HL-60/S4 treated with phorbol 12-myristate 13-acetate at 8.2 ng/mL for 4 days and 3 days (cell line): ENCODE measurements at regions not wholly inside any gene's neighbourhood (a gene's known extent, or its start where the extent isn't known, plus 50 kb on each side); places are given as distances from the start of the nearest gene placed in this dataset.

Experiments
- in situ Hi-C: fragments of 300-500 bp; cut with MboI; formaldehyde crosslinking; loops from 2 replicates; pipeline ENCODE4 v1.15.0; 2022; ENCODE audit warnings: low sequenced_read_pairs

DNA sequence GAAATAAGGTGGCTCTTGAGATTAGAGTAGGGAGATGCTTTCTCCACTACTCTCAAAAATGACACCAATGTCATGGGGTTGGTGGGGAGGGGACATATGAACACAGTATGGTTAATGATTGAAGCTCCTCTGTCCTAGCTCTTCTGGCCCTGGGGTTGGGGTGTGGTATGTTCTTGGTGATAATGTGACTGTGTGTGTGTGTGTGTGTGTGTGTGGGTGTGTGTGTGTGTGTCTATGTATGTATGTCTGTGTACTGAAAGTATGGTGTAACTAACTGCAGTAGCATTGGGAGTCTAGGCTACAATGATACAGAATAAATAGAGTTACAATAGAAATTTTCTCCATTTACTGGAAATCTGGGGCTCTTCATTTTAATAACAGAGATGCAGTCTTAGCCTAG lies 121.0 kb upstream of the CD180 start:
- in situ Hi-C loops: no loop called here

DNA sequence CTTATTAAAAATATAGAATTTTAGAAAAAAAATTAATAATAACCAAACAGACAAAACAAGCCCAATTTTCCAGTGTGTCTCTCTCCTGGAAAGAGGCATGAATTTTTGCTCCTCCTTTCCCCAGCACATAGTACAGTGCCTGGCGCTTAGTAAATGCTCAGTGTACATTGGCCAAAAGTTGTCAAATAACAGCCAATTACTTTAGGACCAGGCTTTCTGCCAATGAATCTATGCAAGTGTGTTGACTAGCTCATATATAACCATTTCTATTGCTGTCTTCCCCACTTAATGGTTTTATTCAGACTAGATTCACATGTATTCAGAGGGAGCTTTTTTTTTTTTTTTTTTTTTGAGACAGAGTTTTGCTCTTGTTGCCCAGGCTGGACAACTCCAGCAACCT lies 120.1 kb upstream of the CD180 start:
- in situ Hi-C loops: no loop called here

DNA sequence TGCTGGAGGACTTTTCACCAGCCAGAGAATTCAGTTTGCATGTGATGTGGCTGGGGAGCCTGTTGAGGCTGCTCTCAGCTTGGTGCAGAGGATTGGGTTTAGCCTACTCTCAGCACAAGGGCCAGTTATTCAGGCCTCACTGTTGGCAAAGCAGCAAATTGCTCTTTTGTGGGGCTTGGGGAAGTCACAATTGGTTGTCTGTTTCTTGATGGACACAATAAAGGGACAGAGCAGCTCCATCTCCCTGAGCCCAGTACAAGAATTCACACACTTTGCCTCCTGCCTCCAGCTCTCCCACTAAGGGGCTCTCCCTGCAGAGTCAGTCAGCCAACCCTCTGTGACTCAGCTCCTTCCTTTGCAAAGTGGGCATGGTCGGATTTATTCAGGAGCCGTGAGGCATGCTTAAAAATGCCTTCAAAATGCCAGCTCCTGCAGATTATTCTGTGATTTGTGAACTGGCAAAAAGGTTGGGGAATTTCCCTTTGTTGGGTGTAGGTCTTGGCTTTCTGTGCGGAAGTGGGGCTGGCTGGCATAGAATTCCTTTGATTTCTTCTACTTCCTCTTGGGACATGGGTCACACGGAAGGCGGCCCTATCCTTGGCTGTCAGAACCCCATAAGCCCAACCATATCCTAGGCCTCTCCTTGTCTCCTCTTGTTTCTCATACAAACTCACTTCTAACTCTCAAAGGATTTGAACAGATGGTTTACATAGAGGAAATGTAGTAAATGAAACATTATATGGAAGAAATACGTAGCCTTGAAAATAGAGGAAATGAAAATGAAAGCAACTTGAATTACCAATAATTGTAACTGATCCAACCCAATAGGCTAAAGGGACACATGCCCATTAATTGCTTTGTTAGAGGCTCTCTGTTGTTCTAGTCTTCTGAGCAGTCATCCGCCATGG lies 118.7 kb upstream of the CD180 start:
- in situ Hi-C loops: no loop called here

DNA sequence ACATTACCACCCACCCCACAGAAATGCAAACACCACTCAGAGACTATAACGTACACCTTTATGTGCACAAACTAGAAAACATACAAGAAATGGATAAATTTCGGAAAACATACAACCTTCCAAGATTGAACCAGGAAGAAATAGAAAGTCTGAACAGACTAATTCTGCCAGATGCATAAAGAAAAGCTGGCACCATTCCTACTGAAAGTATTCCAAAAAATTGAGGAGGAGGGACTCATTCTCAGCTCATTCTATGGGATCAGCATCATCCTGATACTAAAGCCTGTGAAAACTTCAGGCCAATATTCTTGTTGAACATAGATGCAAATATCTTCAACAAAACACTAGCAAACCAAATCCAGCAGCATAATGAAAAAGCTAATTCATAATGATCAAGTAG lies 115.1 kb upstream of the CD180 start:
- in situ Hi-C loops: no loop called here

DNA sequence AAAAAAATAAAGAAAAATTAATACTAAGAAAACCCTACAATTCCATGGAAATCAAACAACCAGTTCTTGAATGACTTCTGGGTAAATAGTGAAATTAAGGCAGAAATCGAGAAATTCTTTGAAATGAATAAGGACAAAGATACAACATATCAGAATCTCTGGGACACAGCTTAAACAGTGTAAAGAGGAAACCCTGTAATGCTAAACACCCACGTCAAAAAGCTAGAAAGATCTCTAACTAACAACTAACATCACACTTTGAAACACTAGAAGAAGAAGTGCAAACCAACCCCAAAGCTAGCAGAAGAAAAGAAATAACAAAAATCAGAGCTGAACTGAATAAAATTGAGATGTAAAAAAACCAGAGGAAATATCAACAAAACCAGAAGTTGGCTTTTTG lies 114.6 kb upstream of the CD180 start:
- in situ Hi-C loops: no loop called here

DNA sequence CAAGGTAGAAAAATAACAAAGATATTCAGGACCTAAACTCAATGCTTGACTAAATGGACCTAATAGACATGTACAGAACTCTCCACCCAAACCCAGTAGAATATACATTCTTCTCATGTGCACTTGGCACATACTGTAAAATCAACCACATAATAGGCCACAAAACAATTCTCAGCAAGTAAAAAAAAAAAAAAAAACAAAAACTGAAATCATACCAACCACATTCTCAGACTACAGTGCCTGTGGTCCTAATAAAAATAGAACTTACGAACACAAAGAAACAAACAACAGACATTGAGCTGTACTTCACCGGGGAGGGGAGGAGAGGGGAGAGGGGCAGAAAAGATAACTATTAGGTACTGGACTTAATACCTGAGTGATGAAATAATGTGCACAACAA lies 114.1 kb upstream of the CD180 start:
- in situ Hi-C loops: no loop called here

DNA sequence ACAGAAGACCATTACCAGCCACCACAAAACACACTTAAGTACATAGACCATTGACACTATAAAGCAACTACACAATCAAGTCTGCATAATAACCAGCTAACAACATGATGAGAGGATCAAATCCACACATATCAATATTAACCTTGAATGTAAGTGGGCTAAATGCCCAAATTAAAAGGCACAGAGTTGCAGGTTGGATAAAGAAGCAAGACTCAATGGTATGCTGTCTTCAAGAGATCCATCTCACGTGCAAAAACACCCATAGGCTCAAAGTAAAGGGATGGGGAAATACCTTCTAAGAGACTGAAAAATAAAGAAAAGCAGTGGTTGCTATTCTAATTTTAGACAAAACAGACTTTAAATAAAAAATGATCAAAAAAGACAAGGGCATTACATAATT lies 113.6 kb upstream of the CD180 start:
- in situ Hi-C loops: no loop called here

DNA sequence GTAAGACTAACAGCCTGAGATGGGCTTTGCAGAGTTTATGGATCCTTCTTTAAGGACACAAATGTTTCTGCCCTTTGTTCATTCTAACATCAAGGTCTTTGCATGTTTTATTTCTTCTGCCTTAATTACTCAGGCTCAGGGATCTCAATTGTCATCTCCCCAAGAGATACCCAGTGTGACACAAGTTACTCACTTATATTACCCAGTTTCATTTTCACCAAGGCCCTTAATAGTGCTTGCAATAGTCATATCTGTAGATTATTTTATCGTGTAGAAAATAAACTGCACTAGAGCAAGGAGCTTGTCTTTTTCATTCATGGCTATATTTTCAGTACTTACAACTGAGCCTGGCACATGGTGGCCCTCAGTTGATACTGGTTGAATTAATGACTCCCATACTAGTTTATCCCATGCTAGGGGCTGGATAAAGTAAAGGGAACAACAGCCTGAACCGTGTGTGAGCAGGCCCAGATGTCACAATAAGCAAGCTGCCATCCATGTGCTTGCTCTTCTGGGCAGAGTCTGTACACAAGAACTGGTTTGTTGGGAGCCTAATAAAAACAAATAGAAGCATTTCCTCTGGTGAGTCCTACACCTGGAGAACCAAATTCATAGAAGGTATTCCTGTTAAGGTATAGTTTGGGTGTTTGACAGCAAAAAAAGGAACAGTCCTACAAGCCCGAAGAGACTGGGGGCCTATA lies 112.5 kb upstream of the CD180 start:
- in situ Hi-C loops: no loop called here

DNA sequence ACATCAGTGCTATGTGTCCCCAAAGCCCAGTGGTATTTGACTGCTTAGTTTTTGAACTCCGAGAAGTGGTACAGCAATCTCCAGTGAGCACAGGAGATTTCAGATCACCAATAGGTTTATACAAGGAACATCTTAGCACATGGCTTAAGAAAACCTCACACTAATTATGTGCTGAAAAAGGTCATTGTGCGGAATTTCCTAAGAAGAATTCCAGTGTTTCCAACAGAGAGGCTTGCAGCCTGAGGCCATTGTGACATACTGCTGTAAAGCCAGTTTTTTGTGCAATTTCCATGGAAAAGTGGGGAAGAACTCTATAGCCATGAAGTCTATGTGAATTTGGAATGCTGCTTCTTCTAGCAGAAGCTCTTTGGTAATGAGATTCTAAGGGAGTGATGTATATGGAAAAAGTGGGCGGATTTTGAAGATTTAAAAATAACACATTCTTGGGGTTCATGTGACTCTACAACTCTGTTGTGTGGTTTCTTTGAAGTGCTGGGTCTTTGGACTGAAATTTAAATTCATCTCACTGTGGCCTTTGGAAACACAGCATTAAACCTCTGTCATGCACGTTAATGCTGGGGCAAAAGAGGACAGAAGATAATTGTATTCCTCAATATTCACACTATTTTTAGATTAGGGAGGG lies 110.5 kb upstream of the CD180 start:
- in situ Hi-C loops: no loop called here

DNA sequence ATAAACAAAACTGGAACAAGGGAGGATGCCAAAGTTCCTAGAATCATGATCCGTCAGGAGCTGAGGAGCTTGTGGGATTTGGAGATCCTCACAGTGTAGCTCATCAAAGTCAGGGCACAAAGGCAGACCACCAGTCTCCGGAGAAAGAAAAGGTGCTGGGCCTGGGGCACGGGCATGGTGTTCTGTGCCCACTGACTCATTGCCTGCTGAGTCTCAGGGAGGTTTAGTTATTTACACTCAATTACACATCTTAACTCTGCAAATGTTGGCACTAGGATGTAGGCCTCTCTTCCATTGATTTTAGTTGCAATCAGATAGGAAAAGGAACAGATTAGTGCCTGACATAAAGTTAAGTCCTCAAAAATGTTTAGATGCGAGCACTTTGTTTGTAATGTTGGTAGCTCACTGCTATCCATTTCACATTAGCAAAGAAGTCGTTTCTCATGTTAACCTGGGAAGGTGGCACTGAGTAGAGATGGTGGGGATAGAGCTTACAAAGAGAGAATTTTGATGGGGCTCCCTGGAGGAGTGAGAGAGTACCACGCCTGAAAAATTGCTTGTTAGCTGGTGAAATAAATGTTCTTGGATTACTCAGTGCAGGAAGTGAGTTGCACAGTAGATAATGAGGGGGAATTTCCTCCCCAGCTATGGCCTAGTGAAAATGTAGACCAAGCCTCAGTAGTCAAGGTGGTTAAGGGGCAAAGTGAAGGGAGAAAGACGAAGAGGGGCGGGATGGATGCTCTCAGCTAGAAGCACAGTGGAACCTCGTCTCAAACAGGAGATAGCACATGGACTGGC lies 109.5 kb upstream of the CD180 start:
- in situ Hi-C loops: no loop called here

DNA sequence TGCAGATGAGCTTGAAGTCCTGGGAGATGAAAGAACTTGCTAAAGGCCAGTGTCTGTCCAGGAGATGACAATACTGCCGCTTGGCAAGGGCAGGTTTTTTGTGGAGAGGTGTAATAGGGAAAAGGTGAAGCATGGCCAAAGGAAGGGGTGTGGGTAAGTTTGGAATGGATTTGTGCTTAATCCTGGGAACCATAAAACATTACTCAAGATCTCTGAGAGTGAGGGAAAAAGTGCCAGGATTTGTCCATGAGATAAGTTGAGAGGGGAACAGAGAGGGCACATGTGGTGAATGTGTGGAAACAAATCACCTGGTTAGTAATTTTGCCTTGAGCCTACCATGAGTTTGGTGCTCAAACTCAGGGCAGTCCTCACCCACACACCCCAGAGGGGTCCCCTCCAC lies 108.8 kb upstream of the CD180 start:
- in situ Hi-C loops: no loop called here

DNA sequence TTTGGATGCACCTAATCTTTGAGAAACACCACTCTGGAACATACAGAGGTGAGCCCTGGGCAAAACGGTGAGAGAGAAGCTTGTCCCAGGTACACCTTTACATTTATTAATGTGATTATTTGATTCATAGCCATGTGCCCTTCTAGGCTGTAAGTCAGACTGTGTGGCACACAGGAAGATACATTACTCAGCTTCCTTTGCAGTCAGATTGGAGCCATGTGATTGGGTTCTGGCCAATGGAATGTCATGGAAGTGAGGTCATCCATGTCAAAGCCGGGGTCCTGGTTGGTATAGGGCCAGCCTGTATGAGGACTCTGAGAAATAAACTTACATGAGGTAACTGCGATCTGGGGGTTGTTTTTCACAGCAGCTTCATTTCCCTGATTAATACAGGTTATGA lies 106.8 kb upstream of the CD180 start:
- in situ Hi-C loops: no loop called here

DNA sequence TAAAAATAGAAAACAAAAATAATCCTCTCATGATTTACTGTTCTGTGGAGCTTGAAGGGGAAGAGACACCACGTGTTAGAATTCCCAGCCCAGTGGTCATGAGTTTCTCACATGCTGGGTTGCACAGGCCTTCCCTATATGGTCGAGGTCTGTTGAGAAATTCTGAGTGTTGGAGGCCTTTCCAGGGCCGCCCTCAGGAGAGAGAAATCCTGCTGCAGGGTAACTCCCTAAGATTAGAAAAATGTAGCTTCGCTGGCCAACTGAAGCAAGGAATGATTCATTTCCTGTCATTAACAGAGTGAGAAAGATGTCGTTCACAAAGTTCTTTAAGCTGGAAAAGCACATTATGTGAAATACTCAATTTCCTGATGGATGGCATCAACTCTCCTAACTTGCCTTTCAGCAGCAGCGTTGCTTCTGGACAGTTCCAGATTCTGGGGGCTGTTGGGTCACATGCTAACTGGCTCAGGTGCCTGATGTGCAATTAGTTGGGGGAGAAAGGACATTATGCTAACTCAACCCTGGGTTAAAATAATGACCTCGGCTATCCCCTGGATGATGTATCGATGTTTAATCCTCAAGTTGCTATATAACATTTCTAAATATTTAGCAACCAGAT lies 104.8 kb upstream of the CD180 start:
- in situ Hi-C loops: no loop called here

DNA sequence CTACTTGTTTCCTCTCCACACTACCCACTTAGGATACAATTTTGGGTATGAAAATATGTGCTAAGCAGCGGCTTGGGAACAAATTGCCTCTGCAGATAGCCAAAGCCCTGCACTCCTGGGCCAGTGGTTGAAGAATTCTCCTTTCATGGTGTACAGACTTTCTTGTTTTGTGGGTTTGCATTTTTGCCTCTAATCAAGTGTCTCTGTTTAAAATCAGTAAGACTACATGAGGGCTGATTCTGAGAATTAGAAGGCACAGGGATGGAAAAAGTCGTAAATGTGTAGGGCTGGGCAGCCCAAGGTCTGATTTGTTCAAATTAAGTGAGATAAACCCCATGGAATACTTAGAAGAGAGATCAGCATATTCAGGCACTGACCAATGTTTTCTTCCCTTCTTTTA lies 103.7 kb upstream of the CD180 start:
- in situ Hi-C loops: no loop called here

DNA sequence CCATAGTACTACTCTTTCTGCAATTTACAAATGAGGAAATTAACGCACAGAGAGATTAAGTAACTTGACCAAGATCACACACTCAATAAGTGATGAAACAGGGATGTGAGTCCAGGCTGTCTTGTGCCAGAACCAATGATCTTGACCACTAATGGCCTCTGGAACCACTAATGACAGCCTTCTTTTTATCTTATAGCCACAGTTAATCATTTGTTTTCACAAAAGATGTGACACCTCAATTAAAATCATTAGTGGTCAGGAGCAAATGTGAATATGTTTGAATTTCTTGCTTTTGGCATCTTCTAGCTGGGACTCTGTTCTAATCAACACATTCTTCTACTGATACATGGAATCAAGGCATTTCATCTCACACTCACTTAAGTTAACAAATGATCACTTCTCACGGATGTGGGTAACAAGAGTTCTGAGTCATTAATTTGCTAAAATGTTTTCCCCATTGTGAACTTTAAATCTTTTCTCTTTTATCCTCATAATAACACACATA lies 102.7 kb upstream of the CD180 start:
- in situ Hi-C loops: no loop called here

DNA sequence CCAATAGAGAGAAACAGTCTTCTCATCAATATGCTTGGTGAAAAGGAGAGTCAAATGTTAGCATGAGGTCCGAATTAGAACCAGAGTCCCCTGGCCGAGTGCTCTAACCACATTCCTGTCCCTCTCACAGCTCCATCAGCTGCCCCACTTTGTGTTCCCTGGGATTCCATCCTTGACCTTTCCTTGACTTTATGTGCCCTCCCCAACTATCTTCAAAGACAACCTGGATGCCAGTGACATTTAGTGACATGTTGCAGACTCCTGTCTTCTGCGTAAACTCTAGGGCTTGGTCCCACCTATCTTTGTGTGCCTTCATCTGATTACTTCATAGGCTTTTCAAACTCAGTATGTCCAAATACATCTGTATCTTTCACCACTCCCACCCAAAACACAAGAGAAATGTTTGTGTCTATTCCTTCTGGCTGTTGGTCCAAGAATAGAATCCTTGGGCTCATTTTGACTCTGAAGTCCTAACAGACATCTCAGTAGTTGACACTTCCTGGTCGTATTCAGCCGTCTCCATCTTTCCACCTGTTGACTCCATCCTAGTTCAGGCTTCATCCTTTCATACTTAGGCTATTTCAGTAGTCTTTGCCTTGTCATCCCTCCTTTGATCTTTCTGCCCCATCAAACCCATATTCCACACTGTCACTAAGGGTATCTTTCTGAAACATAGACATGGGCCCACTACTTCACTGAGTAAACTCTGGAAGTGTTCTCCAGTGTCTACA lies 101.4 kb upstream of the CD180 start:
- in situ Hi-C loops: no loop called here

DNA sequence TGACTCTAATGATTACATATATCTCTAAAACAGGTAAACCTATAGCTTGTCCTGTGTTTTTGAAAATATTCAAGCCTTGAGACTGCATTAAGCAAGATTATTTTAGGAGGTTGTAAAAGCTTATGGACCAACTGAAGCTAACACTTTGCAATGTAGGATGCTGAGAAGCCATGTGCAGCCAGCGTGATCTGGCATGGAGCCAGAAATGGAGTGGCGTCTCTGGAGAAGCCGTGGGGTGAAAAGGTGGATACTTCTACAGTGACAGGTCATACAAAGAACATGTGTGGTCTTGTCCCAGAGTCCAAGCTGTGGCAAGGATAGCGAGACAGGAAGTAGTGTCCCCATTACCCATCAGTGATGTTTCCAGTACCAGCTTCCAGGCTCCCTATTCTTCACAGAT lies 100.8 kb upstream of the CD180 start:
- in situ Hi-C loops: no loop called here

DNA sequence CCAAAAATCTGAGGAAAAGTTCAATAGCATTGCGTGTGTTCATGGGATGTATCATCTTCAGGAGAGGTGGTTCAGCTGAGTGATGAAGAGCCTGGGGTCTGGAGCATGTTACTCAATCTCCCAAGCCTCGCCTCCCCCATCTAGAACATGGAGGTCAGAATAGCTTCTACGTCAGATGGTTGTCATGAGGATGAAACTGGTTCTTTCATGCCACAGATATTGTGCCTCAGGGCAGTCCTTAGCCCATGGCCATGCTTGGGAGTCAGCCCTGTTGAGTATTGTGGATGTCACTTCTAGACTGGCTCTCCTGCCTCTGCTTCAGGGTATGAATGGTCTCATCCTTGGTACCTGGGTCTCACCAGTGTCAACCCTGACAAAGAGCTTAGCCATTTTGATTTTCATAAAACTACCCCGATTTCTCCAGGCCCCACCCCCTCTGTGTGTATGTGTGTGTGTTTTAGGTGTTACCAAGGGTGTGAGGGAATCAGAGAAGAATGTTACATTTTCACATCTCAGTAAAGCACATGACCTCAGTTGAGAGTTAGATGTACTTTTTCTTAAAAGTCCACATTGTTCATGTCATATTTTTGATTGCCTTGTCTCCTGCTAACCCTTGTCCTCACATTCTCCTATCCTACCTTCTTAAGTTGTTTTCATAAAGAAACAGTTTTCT lies 97.8 kb upstream of the CD180 start:
- in situ Hi-C loops: no loop called here

DNA sequence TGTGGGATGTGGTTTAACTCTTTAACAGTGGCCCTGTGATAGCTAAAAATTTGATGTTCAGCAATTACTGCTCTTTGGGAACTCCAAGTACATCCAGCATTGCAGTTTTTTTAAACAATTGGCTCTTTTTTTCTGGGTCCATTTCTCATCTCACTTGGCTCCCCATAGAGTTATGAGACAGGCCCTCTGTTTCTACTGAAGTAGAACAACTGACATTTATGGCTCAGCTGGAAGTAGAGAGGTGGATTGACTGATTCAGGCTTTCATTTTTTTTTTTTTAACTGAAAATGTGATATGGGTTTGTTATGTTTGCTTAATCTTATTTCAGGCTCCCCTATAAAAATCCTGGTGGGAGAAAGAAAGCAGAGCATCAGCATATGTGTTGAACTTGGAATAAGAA lies 96.6 kb upstream of the CD180 start:
- in situ Hi-C loops: no loop called here
